Activated CD8-positive, alpha-beta T cell treated with anti-CD3 and anti-CD28 coated beads for 36 hours (primary cell): ENCODE measurements at regions not wholly inside any gene's neighbourhood (a gene's known extent, or its start where the extent isn't known, plus 50 kb on each side); places are given as distances from the start of the nearest gene placed in this dataset.

Experiments
- ATAC-seq: fragments of 200-7000 bp; cut with Tn5 transposase; one replicate; pipeline ENCODE4 v1.10.0; 2021; ENCODE audit warnings: mild to moderate bottlenecking, moderate library complexity
- CTCF ChIA-PET: fragments of 350-600 bp; sonication (Branson Sonifier 250); formaldehyde crosslinking; loops from one replicate; lab custom pipeline; 2021; ENCODE audit warnings: antibody characterized with exemption; lab: Charles Lee
- POLR2A ChIA-PET: fragments of 350-600 bp; sonication (Branson Sonifier 250); formaldehyde crosslinking; loops from one replicate; lab custom pipeline; 2021; ENCODE audit warnings: antibody characterized with exemption; lab: Charles Lee
- DNase-seq: peaks from one replicate; pipeline ENCODE4 v3.0.0-alpha.2; 2020
- H3K27ac Mint-ChIP-seq: one replicate; pipeline ENCODE4 v1.8.0; 2021; ENCODE audit warnings: mild to moderate bottlenecking, mixed read lengths
- H3K27me3 Mint-ChIP-seq: one replicate; pipeline ENCODE4 v1.8.0; 2021; ENCODE audit warnings: mixed read lengths
- H3K36me3 Mint-ChIP-seq: one replicate; pipeline ENCODE4 v1.8.0; 2021; ENCODE audit warnings: low read depth, mixed read lengths
- H3K4me1 Mint-ChIP-seq: one replicate; pipeline ENCODE4 v1.8.0; 2021; ENCODE audit warnings: low read depth, mixed read lengths
- H3K4me3 Mint-ChIP-seq: one replicate; pipeline ENCODE4 v1.8.0; 2021; ENCODE audit warnings: mild to moderate bottlenecking, moderate library complexity, mixed read lengths
- H3K9me3 Mint-ChIP-seq: one replicate; pipeline ENCODE4 v1.8.0; 2021; ENCODE audit warnings: mixed read lengths
- intact Hi-C: fragments of 100-400 bp; cut with micrococcal nuclease; formaldehyde crosslinking; loops from one replicate; pipeline ENCODE4 v1.10.0; 2022
- TF ChIP-seq, protein P1 (sequence below): fragments of 200-600 bp; IDR thresholded peaks from one replicate; pipeline ENCODE4 v1.8.0; 2022; ENCODE audit warnings: antibody characterized with exemption, mild to moderate bottlenecking

DNA sequence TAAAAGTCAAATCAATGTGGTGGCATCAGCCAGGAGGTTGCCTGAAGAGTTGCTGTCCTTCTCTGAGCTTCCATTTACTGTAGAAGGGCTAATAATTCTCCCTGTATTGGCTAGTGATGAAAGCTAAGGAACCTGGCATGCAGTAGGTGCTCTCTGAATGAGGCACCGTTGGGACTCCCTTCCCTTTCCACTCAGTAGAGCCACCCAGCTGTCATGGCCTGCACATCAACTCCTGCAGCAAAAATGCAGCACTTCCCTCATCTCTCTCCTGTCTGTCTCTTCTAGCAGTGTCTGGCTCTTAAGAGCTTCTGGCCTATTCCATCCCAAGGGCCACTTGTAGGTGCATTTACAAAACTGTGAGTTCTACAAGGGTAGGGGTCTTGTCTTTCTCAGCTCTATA, 369.0 kb downstream of the MATN1 start:
- POLR2A ChIA-PET, result no interaction called here
- H3K4me1 Mint-ChIP-seq, result no peaks in the 10 kb centered on the region
- CTCF ChIA-PET, result interaction anchor here (1.0 to 2.1 kb wide), 2 partner anchors 26 to 27 kb away, joined by 3 to 7 read pairs; no protein-coding TSS in a partner anchor
- ATAC-seq (no peak), DNase-seq (no peak)
- no peaks in the 10 kb centered on the region for H3K36me3 Mint-ChIP-seq
- H3K9me3 Mint-ChIP-seq, result no peaks in the 10 kb centered on the region
- TF ChIP-seq, protein P1, sequence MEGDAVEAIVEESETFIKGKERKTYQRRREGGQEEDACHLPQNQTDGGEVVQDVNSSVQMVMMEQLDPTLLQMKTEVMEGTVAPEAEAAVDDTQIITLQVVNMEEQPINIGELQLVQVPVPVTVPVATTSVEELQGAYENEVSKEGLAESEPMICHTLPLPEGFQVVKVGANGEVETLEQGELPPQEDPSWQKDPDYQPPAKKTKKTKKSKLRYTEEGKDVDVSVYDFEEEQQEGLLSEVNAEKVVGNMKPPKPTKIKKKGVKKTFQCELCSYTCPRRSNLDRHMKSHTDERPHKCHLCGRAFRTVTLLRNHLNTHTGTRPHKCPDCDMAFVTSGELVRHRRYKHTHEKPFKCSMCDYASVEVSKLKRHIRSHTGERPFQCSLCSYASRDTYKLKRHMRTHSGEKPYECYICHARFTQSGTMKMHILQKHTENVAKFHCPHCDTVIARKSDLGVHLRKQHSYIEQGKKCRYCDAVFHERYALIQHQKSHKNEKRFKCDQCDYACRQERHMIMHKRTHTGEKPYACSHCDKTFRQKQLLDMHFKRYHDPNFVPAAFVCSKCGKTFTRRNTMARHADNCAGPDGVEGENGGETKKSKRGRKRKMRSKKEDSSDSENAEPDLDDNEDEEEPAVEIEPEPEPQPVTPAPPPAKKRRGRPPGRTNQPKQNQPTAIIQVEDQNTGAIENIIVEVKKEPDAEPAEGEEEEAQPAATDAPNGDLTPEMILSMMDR, result no peak
- no peak overlapping the region for H3K27ac Mint-ChIP-seq
- peaks cover 27% of the 10 kb centered on the region for H3K27me3 Mint-ChIP-seq
- intact Hi-C loops, result no loop called here
- H3K4me3 Mint-ChIP-seq, result no peak overlapping the region

DNA sequence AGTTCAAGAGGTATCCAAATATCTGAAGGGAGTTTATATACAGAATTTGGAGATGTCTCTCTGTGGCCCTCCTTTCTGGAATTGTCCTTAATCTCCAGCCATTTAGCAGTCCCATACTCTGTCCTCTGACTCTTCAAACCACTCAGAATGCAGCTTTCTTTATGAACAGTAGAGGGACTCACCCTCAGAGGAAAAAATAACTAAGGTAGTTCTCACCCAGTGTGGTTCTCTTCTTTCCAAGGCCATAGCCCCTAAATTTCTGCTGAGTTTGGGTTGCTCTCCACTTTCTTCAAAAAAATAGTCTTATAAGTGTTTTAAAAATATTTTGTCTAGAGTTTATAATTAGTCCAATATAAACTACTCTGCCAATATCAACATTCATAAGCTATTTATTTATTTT, 369.7 kb downstream of the MATN1 start:
- Mint-ChIP-seq H3K27ac (no peak overlapping the region), H3K9me3 (no peaks in the 10 kb centered on the region), H3K4me1 (no peaks in the 10 kb centered on the region), H3K4me3 (no peak overlapping the region), H3K27me3 (peaks cover 24% of the 10 kb centered on the region), H3K36me3 (no peaks in the 10 kb centered on the region)
- intact Hi-C loops, result no loop called here
- TF ChIP-seq, protein P1, result no peak
- ATAC-seq (no peak), DNase-seq (no peak)
- POLR2A ChIA-PET, result no interaction called here
- CTCF ChIA-PET, result interaction anchor here (2.1 kb wide), 1 partner anchor 26 kb away, joined by 7 read pairs; no protein-coding TSS in a partner anchor

DNA sequence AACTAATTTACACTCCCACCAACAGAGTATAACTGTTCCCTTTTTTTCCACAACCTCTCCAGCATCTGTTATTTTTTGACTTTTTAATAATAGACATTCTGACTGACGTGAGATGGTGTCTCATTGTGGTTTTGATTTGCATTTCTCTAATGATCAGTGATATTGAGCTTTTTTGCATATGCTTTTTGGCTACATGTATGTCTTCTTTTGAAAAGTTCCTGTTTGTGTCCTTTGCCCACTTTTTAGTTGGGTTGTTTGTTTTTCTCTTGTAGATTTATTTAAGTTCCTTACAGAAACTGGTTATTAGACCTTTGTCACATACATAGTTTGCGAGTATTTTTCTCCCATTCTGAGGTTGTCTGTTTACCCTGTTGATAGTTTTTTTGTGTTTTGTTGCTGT, 375.2 kb downstream of the MATN1 start:
- intact Hi-C loops, result no loop called here
- H3K36me3 Mint-ChIP-seq, result no peaks in the 10 kb centered on the region
- no peaks in the 10 kb centered on the region for H3K4me1 Mint-ChIP-seq
- peaks cover 1% of the 10 kb centered on the region for H3K9me3 Mint-ChIP-seq
- DNase-seq (no peak), ATAC-seq (no peak)
- ChIA-PET POLR2A (no interaction called here), CTCF (interaction anchor here (1.7 kb wide), 1 partner anchor 33 kb away, joined by 4 read pairs; no protein-coding TSS in a partner anchor)
- no peak overlapping the region for H3K27ac Mint-ChIP-seq
- TF ChIP-seq, protein P1, result no peak
- peaks cover 25% of the 10 kb centered on the region for H3K27me3 Mint-ChIP-seq
- H3K4me3 Mint-ChIP-seq, result no peak overlapping the region

DNA sequence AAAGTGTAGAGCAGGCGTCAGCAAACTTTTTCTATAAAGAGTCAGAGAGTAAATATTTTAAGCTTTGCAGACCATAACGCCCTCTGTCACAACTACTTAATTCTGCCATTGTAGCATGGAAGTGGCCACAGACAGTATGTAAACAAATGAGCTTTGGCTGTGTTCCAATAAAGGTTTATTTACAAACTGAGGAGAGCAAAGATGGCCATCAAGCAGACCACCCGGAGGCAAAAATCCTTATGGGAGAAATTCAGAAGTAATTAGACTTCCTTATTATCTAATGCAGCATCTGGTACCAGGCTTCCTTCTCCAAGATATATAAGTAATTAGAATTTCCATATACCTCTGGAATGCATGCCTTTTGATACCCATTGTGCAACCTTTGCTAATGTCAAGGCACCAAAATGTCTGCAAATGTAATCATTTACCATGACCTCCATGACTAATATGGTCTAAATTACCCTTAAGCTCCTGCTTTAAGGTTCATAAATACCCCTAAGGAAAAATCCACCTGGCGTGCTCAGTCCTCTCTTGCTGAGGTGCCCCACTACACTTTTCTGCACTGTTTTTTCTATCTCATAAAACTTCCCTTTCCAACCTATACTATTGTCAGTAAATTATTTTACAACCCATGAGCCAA, 377.8 kb downstream of the MATN1 start:
- H3K4me1 Mint-ChIP-seq, result no peaks in the 10 kb centered on the region
- TF ChIP-seq, protein P1, result no peak
- CTCF ChIA-PET, result no interaction called here

DNA sequence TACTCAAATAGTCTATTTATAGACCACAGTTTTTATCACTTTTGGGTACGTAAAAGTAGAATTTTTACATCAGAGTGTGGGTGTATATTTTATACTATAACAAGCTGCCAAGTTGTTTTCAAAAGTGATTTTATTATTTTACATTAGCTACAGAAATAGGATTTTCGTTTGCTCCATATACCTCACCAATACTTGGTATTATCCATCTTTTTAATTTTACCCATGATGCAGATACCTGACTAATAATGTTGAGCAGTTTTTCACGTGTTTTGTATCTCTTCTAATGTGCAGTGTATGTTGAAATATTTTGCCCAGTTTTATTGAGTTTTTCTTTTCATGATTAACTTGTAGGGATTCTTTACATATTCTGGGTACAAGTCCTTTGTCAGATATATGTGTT, 379.8 kb downstream of the MATN1 start:
- peaks cover 1% of the 10 kb centered on the region for H3K9me3 Mint-ChIP-seq
- H3K27me3 Mint-ChIP-seq, result peaks cover 16% of the 10 kb centered on the region
- no peak overlapping the region for H3K27ac Mint-ChIP-seq
- ATAC-seq (no peak), DNase-seq (no peak)
- no peaks in the 10 kb centered on the region for H3K4me1 Mint-ChIP-seq
- intact Hi-C loops, result no loop called here
- CTCF ChIA-PET, result no interaction called here
- TF ChIP-seq, protein P1, result no peak
- no peak overlapping the region for H3K4me3 Mint-ChIP-seq
- H3K36me3 Mint-ChIP-seq, result no peaks in the 10 kb centered on the region
- POLR2A ChIA-PET, result no interaction called here

More for the DNA sequence above, 377.8 kb downstream of the MATN1 start:
- no peak for DNase-seq
- peaks cover 1% of the 10 kb centered on the region for H3K9me3 Mint-ChIP-seq
- H3K36me3 Mint-ChIP-seq, result no peaks in the 10 kb centered on the region
- H3K4me3 Mint-ChIP-seq, result no peak overlapping the region
- intact Hi-C loops, result no loop called here
- POLR2A ChIA-PET, result no interaction called here
- H3K27ac Mint-ChIP-seq, result no peak overlapping the region
- no peak for ATAC-seq
- peaks cover 16% of the 10 kb centered on the region for H3K27me3 Mint-ChIP-seq
